Endothelial cell of umbilical vein (primary cell): ENCODE measurements at regions not wholly inside any gene's neighbourhood (a gene's known extent, or its start where the extent isn't known, plus 50 kb on each side); places are given as distances from the start of the nearest gene placed in this dataset.
A peak's percentile ranks its signal among the peaks of the same experiment; 100 is the strongest.

Experiments used
- BruUV-seq: library from RNA; stranded (reverse); fragments of 400-500 nt; replicated peaks from 2 replicates; lab custom pipeline; 2021; lab: Mats Ljungman, UMichigan
- CTCF ChIA-PET: fragments of 300-600, 350-600 bp; sonication (Branson Sonifier 250); formaldehyde crosslinking; loops from one replicate; lab custom pipeline; 2021; ENCODE audit warnings: antibody characterized with exemption, inconsistent platforms; lab: Charles Lee
- POLR2A ChIA-PET: fragments of 300-600, 350-600 bp; sonication (Branson Sonifier 250); formaldehyde crosslinking; loops from one replicate; lab custom pipeline; 2021; ENCODE audit warnings: antibody characterized with exemption, inconsistent platforms; lab: Charles Lee
- DNase-seq: peaks from one replicate; pipeline ENCODE4 v3.0.0-alpha.2; 2011; ENCODE audit warnings: low read depth, low spot score
- FAIRE-seq: peaks from 2 replicates; lab custom pipeline; 2011; peaks lifted over from hg19 to GRCh38; lab: Jason Lieb, UNC
- H2AFZ ChIP-seq: 2 replicates; pipeline ENCODE4 v1.6.0; 2012; ENCODE audit warnings: low read depth, low read length, control low read depth, inconsistent platforms
- H3K27ac ChIP-seq: 2 replicates; pipeline ENCODE4 v1.5.1; 2011; ENCODE audit warnings: low read depth, mild to moderate bottlenecking, control low read depth, low read length, moderate library complexity; ENCODE audit not compliant: insufficient read depth
- H3K27me3 ChIP-seq, 2 experiments: 2 replicates each; pipeline versions ENCODE4 v1.6.0 to v1.6.1; 2011; ENCODE audit warnings: low read length in 2 of 2, mixed read lengths in 1 of 2; ENCODE audit not compliant: control insufficient read depth in 2 of 2, insufficient read depth in 2 of 2
- H3K36me3 ChIP-seq, 2 experiments: 2 replicates in 1 of 2; 3 replicates in 1 of 2; pipeline ENCODE4 v1.5.1; 2011; ENCODE audit warnings: low read length in 2 of 2, mild to moderate bottlenecking in 1 of 2, moderate library complexity in 1 of 2; ENCODE audit not compliant: control insufficient read depth in 2 of 2, insufficient read depth in 2 of 2; ENCODE audit errors: extremely low read depth in 1 of 2
- H3K4me1 ChIP-seq: 3 replicates; pipeline ENCODE4 v1.5.1; 2011; ENCODE audit warnings: mild to moderate bottlenecking, low read length; ENCODE audit not compliant: control insufficient read depth, insufficient read depth; ENCODE audit errors: extremely low read depth
- H3K4me2 ChIP-seq: 2 replicates; pipeline ENCODE4 v1.6.1; 2011; ENCODE audit warnings: low read length, control low read depth, mixed read lengths; ENCODE audit not compliant: insufficient read depth
- H3K4me3 ChIP-seq, 3 experiments: fragments of 200-600 bp in 1 of 3; sonication (generic), shearing (Covaris generic) in 1 of 3; replicated peaks in 1 of 3; 2 replicates each; pipeline ENCODE4 v1.5.1; 2011 to 2016; ENCODE audit warnings: control low read depth in 3 of 3, low read length in 3 of 3, mild to moderate bottlenecking in 2 of 3, inconsistent platforms in 1 of 3, low read depth in 1 of 3, moderate library complexity in 1 of 3; ENCODE audit not compliant: insufficient read depth in 1 of 3
- H3K79me2 ChIP-seq: 2 replicates; pipeline ENCODE4 v1.6.0; 2012; ENCODE audit warnings: low read length, inconsistent platforms; ENCODE audit not compliant: control insufficient read depth, insufficient read depth
- H3K9ac ChIP-seq: replicated peaks from 2 replicates; pipeline ENCODE3; 2011; ENCODE audit warnings: low read length, control low read depth; ENCODE audit not compliant: insufficient read depth; ENCODE audit errors: extremely low read depth
- H3K9me1 ChIP-seq: replicated peaks from 3 replicates; pipeline ENCODE4 v1.6.0; 2011; ENCODE audit warnings: mild to moderate bottlenecking, low read length; ENCODE audit not compliant: control insufficient read depth, insufficient read depth; ENCODE audit errors: extremely low read depth
- H3K9me3 ChIP-seq: replicated peaks from 2 replicates; pipeline ENCODE4 v1.5.1; 2012; ENCODE audit warnings: low read length, inconsistent platforms; ENCODE audit not compliant: control insufficient read depth, insufficient read depth
- H4K20me1 ChIP-seq: replicated peaks from 2 replicates; pipeline ENCODE3; 2011; ENCODE audit warnings: mild to moderate bottlenecking, low read length; ENCODE audit not compliant: control insufficient read depth, insufficient read depth; ENCODE audit errors: extremely low read depth
- CTCF ChIP-seq, 2 donors: IDR thresholded peaks; 1 replicate in 1 of 2; 2 replicates in 1 of 2; pipeline ENCODE4 v1.5.1; 2011; ENCODE audit warnings: low read length in 2 of 2, mild to moderate bottlenecking in 2 of 2, moderate library complexity in 2 of 2, control low read depth in 1 of 2, inconsistent platforms in 1 of 2, low read depth in 1 of 2; ENCODE audit not compliant: insufficient read depth in 1 of 2; ENCODE audit errors: extremely low read depth in 1 of 2
- EZH2 ChIP-seq: IDR thresholded peaks from 2 replicates; pipeline ENCODE4 v1.6.1; 2012; ENCODE audit warnings: borderline replicate concordance, low read depth, mild to moderate bottlenecking, moderate library complexity, low read length, inconsistent platforms; ENCODE audit not compliant: severe bottlenecking
- FOS ChIP-seq: IDR thresholded peaks from 2 replicates; pipeline ENCODE4 v1.6.1; 2011; ENCODE audit warnings: mild to moderate bottlenecking, low read length, moderate library complexity, borderline replicate concordance; ENCODE audit not compliant: insufficient read depth
- GATA2 ChIP-seq: IDR thresholded peaks from 2 replicates; pipeline ENCODE4 v1.7.0; 2011; ENCODE audit warnings: low read depth, mild to moderate bottlenecking, moderate library complexity, mixed read lengths, low read length; ENCODE audit not compliant: insufficient read length, insufficient read depth
- JUN ChIP-seq: IDR thresholded peaks from 2 replicates; pipeline ENCODE4 v1.6.1; 2011; ENCODE audit warnings: borderline replicate concordance, low read depth; ENCODE audit not compliant: insufficient read length, insufficient read depth
- MAX ChIP-seq: IDR thresholded peaks from 2 replicates; pipeline ENCODE4 v1.6.1; 2011; ENCODE audit not compliant: insufficient read depth, insufficient read length
- MYC ChIP-seq: IDR thresholded peaks from one replicate; pipeline ENCODE4 v1.6.1; 2011; ENCODE audit warnings: mild to moderate bottlenecking, low read depth, low read length
- POLR2A ChIP-seq: IDR thresholded peaks from 2 replicates; pipeline ENCODE4 v1.6.1; 2012; ENCODE audit warnings: low read depth, mild to moderate bottlenecking, control low read depth, low read length
- POLR2AphosphoS5 ChIP-seq: IDR thresholded peaks from 2 replicates; pipeline ENCODE4 v1.6.1; 2012; ENCODE audit warnings: low read depth, mild to moderate bottlenecking, control low read depth, low read length, moderate library complexity; ENCODE audit not compliant: insufficient read depth
- dilution Hi-C: fragments of 300-500 bp; cut with MboI; formaldehyde crosslinking; loops from one replicate; pipeline ENCODE4 v1.15.0; 2019; ENCODE audit warnings: low sequenced_read_pairs; ENCODE audit not compliant: extremely low pct_ligation_motif_present
- intact Hi-C: fragments of 100-400 bp; cut with micrococcal nuclease; formaldehyde crosslinking; loops from one replicate; pipeline ENCODE4 v1.10.0; 2022

- no peak for TF ChIP-seq JUN
- TF ChIP-seq MAX, result no peak
- TF ChIP-seq CTCF (IDR thresholded peaks at IDR 0.05; ENCODE audit: extremely low read depth in 1 of 2, insufficient read depth in 1 of 2, low read depth in 1 of 2, low read length in 2 of 2), result no peak
- TF ChIP-seq EZH2, result no peak
- no peak for TF ChIP-seq POLR2AphosphoS5
- TF ChIP-seq GATA2, result no peak
- TF ChIP-seq FOS, result no peak
- TF ChIP-seq MYC, result no peak
- no peak for TF ChIP-seq POLR2A
- Histone ChIP-seq H3K36me3 (no peaks in the 10 kb centered on the region), H3K9me3 (no peaks in the 10 kb centered on the region), H3K79me2 (peaks cover 8% of the 10 kb centered on the region), H3K27ac (no peak overlapping the region), H3K9ac (no peak overlapping the region), H3K4me2 (peak overlapping the region; percentile 96), H3K9me1 (no peaks in the 10 kb centered on the region), H4K20me1 (no peaks in the 10 kb centered on the region), H3K4me3 (no peak overlapping the region), H3K4me1 (peaks cover 16% of the 10 kb centered on the region), H2AFZ (no peak overlapping the region), H3K27me3 (no peaks in the 10 kb centered on the region)
- FAIRE-seq (no peak), DNase-seq (no peak)
- intact Hi-C loops, result no loop called here
- ChIA-PET CTCF (interaction anchor here (1.1 to 1.9 kb wide), 3 partner anchors 18 to 195 kb away, joined by 4 to 5 read pairs (median 4); partner anchors contain the start of gene STARD13), POLR2A (no interaction called here)
- dilution Hi-C loops, result no loop called here
- BruUV-seq, result no TSS peak
These were observed 62.8 kb upstream of the STARD13 start for GRCh38 chr13:33348366-33348765.
